ENCODE measurements at regions not wholly inside any gene's neighbourhood (a gene's known extent, or its start where the extent isn't known, plus 50 kb on each side); places are given as distances from the start of the nearest gene placed in this dataset.
A peak's percentile ranks its signal among the peaks of the same experiment; 100 is the strongest.

- in situ Hi-C loops (cut with MboI; ENCODE audit: low pct_unique_long_range_greater_than_20kb, low sequenced_read_pairs) = loop anchor here (25.0 kb wide), 2 partner anchors 557 to 782 kb away; no protein-coding TSS in a partner anchor
- DNase-seq = no peak
Observed at GRCh38 chr1:67555461-67556296, 125.5 kb upstream of the SERBP1 start.

DNA sequence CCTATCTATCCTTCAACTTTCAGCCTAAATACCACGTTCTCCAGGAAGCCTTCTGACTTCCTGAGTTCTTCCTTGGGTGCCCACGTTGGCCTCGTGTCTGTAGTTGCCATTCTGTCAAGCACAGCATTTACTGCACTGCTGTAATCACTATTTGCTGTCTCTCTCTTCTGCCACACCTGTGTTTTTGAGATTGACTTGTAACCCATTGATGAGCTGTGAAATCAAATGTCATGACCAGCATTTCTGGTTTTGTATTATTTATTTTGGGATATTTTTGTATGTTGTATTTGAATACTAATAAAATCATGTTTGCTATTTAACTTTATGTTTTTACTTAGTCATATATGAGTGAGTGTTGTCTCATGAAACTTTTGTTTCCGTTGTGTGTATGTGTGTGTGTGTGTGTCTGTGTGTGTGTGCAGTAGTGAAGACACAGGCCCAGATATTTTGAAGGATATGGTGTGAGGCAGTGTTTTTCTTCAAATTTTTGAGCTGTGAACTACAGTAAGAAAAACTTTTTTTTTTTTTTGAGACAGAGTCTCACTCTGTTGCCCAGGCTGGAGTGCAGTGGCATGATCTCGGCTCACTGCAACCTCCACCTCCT lies 126.2 kb upstream of the SERBP1 start:
- in situ Hi-C loops (cut with MboI; ENCODE audit: low pct_unique_long_range_greater_than_20kb, low sequenced_read_pairs) = loop anchor here (25.0 kb wide), 2 partner anchors 556 to 781 kb away; no protein-coding TSS in a partner anchor

GRCh38 chr1:67557696-67558448 lies 127.1 kb upstream of the GADD45A start:
- in situ Hi-C loops (cut with MboI; ENCODE audit: low pct_unique_long_range_greater_than_20kb, low sequenced_read_pairs) = loop anchor here (25.0 kb wide), 2 partner anchors 554 to 779 kb away; no protein-coding TSS in a partner anchor
- DNase-seq = peak; percentile 32

More for the DNA sequence above, 126.2 kb upstream of the SERBP1 start:
- no peak for DNase-seq

DNA sequence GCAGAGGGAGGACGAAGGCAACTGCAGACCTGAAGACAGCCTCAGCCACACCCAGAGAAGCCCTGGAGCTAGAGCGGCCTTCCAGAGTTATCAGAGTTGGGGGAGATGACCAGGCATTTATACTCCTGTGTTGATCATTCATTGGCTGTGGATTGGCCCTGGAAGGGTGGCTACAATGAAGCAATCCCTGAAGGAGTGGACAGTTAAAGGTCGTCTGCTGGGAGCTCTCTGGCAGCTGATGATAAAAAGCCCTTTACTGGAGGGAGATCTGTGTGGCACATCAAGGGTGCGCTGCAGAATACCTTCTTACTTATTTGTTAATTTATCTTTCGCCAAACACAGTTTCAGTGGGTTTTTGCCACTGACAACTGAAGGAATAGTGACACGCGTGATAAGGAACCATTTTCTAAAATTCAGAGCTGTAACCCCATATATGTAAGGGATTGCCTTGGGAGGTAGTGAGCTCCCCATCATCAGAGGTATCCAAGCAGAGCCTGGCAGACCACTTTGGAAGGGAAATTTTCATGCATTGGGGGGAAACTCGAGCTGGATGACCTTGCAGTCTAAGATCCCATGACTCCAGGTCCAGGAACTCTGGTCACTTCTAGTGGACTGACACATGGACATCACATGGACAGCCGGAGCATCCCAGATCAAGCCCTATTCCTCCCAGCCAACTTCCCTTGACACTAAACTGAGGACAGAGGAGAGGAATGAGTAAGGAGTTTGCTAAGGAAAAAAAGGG lies 126.4 kb upstream of the GADD45A start:
- in situ Hi-C loops (cut with MboI; ENCODE audit: low pct_unique_long_range_greater_than_20kb, low sequenced_read_pairs) = loop anchor here (25.0 kb wide), 2 partner anchors 554 to 779 kb away; no protein-coding TSS in a partner anchor
- DNase-seq = no peak

- in situ Hi-C loops (cut with MboI; ENCODE audit: low pct_unique_long_range_greater_than_20kb, low sequenced_read_pairs) = loop anchor here (25.0 kb wide), 2 partner anchors 553 to 778 kb away; no protein-coding TSS in a partner anchor
- no peak for DNase-seq
Observed at GRCh38 chr1:67559222-67559700, 125.7 kb upstream of the GADD45A start.

- in situ Hi-C loops (cut with MboI; ENCODE audit: low pct_unique_long_range_greater_than_20kb, low sequenced_read_pairs) = loop anchor here (25.0 kb wide), 2 partner anchors 552 to 777 kb away; no protein-coding TSS in a partner anchor
Observed at GRCh38 chr1:67560580-67561255, 124.3 kb upstream of the GADD45A start.

DNA sequence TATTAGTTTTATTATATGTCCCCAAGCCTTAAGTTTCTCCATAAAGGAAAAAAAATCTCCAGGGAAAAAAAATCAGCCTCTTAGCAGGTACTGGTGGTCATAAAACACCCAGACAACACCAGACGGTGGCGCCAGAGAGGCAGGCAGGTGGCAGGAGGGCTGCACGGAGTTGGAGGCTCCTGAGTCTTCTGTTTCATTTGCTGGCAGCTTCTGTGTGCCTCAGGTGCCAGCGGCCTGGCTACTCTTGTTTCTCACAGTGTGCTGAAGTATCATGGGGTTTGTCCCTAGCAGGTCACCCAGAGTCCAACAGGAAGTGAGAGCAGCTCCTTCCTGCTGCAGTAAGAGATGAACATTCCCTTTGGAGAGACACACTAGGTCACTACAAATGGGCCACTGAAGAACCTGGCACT lies 123.3 kb upstream of the GADD45A start:
- DNase-seq = peak; percentile 75
- in situ Hi-C loops (cut with MboI; ENCODE audit: low pct_unique_long_range_greater_than_20kb, low sequenced_read_pairs) = loop anchor here (25.0 kb wide), 2 partner anchors 551 to 776 kb away; no protein-coding TSS in a partner anchor

More at GRCh38 chr1:67560580-67561255, 124.3 kb upstream of the GADD45A start:
- DNase-seq = no peak

DNA sequence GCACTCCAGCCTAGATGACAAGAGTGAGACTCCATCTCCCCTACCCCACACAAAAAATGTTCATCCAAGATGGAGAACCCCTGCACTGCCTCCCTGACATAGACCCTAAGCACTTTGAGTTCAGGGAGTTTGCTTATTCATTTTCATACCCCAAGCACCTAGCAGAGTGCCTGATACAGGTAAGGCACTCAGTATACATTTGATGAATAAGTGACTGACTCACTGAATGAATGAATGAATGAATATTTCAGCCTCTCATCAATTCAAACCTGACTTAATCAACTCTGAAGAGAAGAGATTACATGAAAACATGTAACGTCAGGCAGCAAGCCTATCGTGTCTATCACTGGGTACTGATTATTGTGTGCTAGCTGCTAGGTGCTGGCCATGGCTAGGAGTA lies 121.3 kb upstream of the GADD45A start:
- in situ Hi-C loops (cut with MboI; ENCODE audit: low pct_unique_long_range_greater_than_20kb, low sequenced_read_pairs) = loop anchor here (25.0 kb wide), 2 partner anchors 549 to 774 kb away; no protein-coding TSS in a partner anchor
- no peak for DNase-seq

- DNase-seq = no peak
- in situ Hi-C loops (cut with MboI; ENCODE audit: low pct_unique_long_range_greater_than_20kb, low sequenced_read_pairs) = loop anchor here (25.0 kb wide), 2 partner anchors 548 to 773 kb away; no protein-coding TSS in a partner anchor
Observed at GRCh38 chr1:67564193-67564592, 120.8 kb upstream of the GADD45A start.

DNA sequence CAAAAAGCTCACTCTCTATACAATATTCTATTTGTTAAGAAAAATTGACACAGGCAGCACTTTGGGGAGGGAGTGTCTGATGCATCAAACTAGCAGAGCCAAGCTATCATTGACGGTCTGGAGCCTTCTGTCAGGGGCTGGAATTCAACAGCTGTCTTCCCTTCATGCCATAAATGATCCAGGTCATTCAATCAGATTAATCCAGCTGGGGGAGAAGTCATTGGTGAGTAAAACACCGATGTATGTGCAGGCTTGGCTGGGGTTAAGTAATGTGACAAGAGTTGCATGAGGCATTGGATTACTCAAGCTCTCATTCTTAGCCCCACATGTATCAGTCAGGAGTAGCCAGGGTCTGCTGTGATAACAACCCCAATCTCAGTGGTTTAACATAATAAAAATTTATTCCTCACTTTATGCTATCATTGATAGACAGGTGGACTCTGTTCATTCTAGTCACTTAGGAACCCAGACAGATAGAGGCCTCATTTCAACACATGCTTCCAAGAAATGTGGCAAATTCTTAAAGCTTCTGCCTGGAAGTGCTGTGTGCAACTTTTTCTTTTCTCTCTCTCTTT lies 118.1 kb upstream of the GADD45A start:
- in situ Hi-C loops (cut with MboI; ENCODE audit: low pct_unique_long_range_greater_than_20kb, low sequenced_read_pairs) = loop anchor here (25.0 kb wide), 2 partner anchors 545 to 770 kb away; no protein-coding TSS in a partner anchor
- DNase-seq = no peak

DNA sequence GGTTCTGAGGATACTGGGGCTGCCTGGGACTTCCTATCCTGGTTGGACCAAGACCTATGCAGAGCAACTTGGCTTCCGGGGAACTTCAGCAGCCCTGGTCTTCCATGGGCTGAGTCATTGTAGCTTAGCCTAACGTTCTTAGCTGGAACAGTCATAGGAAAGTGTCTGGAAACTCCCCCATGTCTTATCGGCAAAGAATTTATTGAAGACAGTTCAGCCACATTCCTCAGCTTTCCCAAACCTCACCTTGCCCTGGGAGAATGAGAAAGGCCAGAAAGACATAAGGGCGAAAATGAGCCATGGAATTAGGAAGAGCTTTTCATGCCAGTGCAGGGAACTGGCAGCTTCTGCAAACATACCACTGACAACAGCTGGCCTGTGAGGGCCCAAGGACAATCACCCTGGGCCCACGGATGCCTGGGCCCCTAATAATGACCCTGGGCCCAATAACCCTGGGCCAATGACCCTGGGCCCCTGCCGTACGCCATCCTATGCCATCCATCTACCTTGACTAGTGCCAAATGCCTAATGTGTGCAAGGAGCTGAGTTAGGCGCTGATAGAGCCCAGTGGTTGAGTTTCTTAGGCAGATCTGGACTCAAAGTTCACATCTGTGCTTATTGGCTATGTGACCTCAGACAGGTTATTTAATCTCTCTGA lies 114.4 kb upstream of the GADD45A start:
- no peak for DNase-seq
- in situ Hi-C loops (cut with MboI; ENCODE audit: low pct_unique_long_range_greater_than_20kb, low sequenced_read_pairs) = loop anchor here (25.0 kb wide), 2 partner anchors 542 to 767 kb away; no protein-coding TSS in a partner anchor

GRCh38 chr1:67571406-67571805 lies 113.6 kb upstream of the GADD45A start:
- in situ Hi-C loops (cut with MboI; ENCODE audit: low pct_unique_long_range_greater_than_20kb, low sequenced_read_pairs) = loop anchor here (25.0 kb wide), 2 partner anchors 541 to 766 kb away; no protein-coding TSS in a partner anchor
- no peak for DNase-seq

DNA sequence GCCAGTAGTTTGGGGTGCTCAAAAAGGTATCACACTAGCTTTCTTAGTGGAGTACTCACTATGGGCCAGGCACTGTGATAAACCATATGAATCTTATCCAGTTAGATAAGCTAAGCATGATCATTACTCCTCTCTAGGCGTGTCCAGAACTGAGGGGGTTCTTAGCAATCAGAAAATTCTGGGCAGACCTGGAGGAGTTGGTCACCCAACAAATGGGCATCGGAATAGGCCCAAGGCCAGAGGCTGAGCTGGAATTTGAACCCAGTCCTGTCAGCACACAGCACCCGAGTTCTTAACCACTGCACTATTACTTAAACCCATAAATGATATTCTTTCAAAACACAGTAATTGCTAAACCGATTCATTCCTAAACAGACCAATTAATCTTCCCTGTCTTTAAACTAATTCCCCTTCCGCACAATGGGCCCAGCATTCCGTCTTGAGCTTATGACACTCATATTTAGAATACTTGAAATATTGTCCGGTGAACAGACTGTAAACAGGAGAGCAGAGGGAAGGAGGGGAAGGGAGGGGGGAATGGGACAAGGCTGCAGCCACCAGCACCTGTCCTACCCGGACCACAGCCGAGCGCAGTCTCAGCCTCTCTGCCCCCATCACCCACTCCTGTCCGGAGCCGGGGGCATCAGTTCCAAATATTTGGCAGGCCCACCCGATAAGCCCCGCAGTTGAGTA lies 113.0 kb upstream of the GADD45A start:
- in situ Hi-C loops (cut with MboI; ENCODE audit: low pct_unique_long_range_greater_than_20kb, low sequenced_read_pairs) = loop anchor here (25.0 kb wide), 2 partner anchors 540 to 765 kb away; no protein-coding TSS in a partner anchor

GRCh38 chr1:67572594-67573221 lies 112.3 kb upstream of the GADD45A start:
- in situ Hi-C loops (cut with MboI; ENCODE audit: low pct_unique_long_range_greater_than_20kb, low sequenced_read_pairs) = loop anchor here (25.0 kb wide), 2 partner anchors 540 to 765 kb away; no protein-coding TSS in a partner anchor
- DNase-seq = no peak

More for the DNA sequence above, 113.0 kb upstream of the GADD45A start:
- DNase-seq = no peak

- DNase-seq = no peak
- in situ Hi-C loops (cut with MboI; ENCODE audit: low pct_unique_long_range_greater_than_20kb, low sequenced_read_pairs) = loop anchor here (25.0 kb wide), 2 partner anchors 539 to 764 kb away; no protein-coding TSS in a partner anchor
Observed at GRCh38 chr1:67573311-67573872, 111.6 kb upstream of the GADD45A start.
